Loucy (cell line): ENCODE measurements at regions not wholly inside any gene's neighbourhood (a gene's known extent, or its start where the extent isn't known, plus 50 kb on each side); places are given as distances from the start of the nearest gene placed in this dataset.

Experiments used
- H2AFZ ChIP-seq: fragments of 200-600 bp; sonication (generic); 2 replicates; pipeline ENCODE4 v1.6.0; 2016; ENCODE audit warnings: antibody characterized with exemption, mild to moderate bottlenecking, low read length, moderate library complexity
- H3F3A ChIP-seq: fragments of 200-600 bp; 2 replicates; pipeline ENCODE4 v1.6.0; 2016; ENCODE audit warnings: antibody characterized with exemption, low read depth, mild to moderate bottlenecking
- H3K27me3 ChIP-seq: fragments of 200-600 bp; sonication (generic); 2 replicates; pipeline ENCODE4 v1.6.1; 2014; ENCODE audit warnings: low read length, mild to moderate bottlenecking; ENCODE audit not compliant: insufficient read depth, poor library complexity, severe bottlenecking
- H3K36me3 ChIP-seq: fragments of 200-600 bp; sonication (generic); 2 replicates; pipeline ENCODE4 v1.6.1; 2016; ENCODE audit warnings: low read length; ENCODE audit not compliant: insufficient read depth
- H3K4me1 ChIP-seq: fragments of 200-600 bp; sonication (generic); 2 replicates; pipeline ENCODE4 v1.5.1; 2014; ENCODE audit warnings: low read length, mild to moderate bottlenecking; ENCODE audit not compliant: insufficient read depth, poor library complexity, severe bottlenecking
- H3K4me2 ChIP-seq: fragments of 200-600 bp; sonication (generic); 2 replicates; pipeline ENCODE4 v1.6.0; 2014; ENCODE audit warnings: antibody characterized with exemption, low read length, low read depth, mild to moderate bottlenecking; ENCODE audit not compliant: poor library complexity, severe bottlenecking
- H3K4me3 ChIP-seq: fragments of 200-600 bp; sonication (generic); 2 replicates; pipeline ENCODE4 v1.5.1; 2014; ENCODE audit warnings: low read length, mild to moderate bottlenecking, mixed read lengths; ENCODE audit not compliant: poor library complexity, severe bottlenecking
- H3K79me2 ChIP-seq: fragments of 200-600 bp; sonication (generic); 2 replicates; pipeline ENCODE4 v1.6.1; 2014; ENCODE audit warnings: low read length; ENCODE audit not compliant: insufficient read depth
- H3K9ac ChIP-seq: fragments of 200-600 bp; sonication (generic); 2 replicates; pipeline ENCODE4 v1.6.0; 2014; ENCODE audit warnings: mild to moderate bottlenecking, low read depth, low read length, moderate library complexity; ENCODE audit not compliant: poor library complexity, severe bottlenecking
- H3K9me2 ChIP-seq: fragments of 200-600 bp; sonication (generic); replicated peaks from 2 replicates; pipeline ENCODE4 v1.6.1; 2016; ENCODE audit warnings: low read depth, low read length, mixed read lengths
- H3K9me3 ChIP-seq: fragments of 200-600 bp; sonication (generic); 2 replicates; pipeline ENCODE4 v1.6.1; 2014; ENCODE audit warnings: mild to moderate bottlenecking, antibody characterized with exemption, low read length, low read depth; ENCODE audit not compliant: insufficient read depth
- H4K20me1 ChIP-seq: fragments of 200-600 bp; sonication (generic); 2 replicates; pipeline ENCODE4 v1.6.0; 2014; ENCODE audit warnings: antibody characterized with exemption, low read length, mild to moderate bottlenecking; ENCODE audit not compliant: insufficient read depth, poor library complexity, severe bottlenecking
- EZH2phosphoT487 ChIP-seq: fragments of 200-600 bp; IDR thresholded peaks from 2 replicates; pipeline ENCODE4 v1.6.1; 2018; ENCODE audit warnings: antibody characterized with exemption, mild to moderate bottlenecking, moderate library complexity, borderline replicate concordance
- TF ChIP-seq, protein P1 (sequence below): fragments of 200-600 bp; sonication (generic); conservative IDR thresholded peaks from 2 replicates; pipeline ENCODE4 v1.5.1; 2014; ENCODE audit warnings: mild to moderate bottlenecking, antibody characterized with exemption, low read length

DNA sequence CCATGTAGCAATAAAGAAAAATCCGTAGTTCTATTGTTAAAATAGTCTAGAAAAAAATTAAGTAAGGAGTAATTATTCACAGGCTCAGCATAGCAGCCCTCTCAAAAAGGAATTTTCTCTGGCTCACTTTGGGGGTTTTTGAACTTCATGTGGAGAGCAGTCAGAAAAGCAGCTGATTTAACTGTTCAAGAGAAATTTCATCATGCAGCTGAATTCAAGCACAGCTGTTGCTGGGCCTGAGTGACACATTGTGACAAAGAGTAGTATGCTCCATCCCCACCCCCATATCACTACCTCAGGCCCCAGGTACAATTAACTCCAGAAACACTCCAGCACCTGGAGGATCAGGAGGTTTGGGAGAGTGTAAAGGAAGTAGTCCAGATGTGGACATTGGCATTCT lies 272.1 kb downstream of the FAM76B start:
- Histone ChIP-seq H3K79me2 (no peaks in the 10 kb centered on the region), H3K9me2 (no peaks in the 10 kb centered on the region), H2AFZ (no peak overlapping the region), H3K4me3 (no peak overlapping the region), H3K27me3 (no peaks in the 10 kb centered on the region), H3K9ac (no peak overlapping the region), H3K36me3 (no peaks in the 10 kb centered on the region), H3F3A (no peaks in the 10 kb centered on the region), H3K4me1 (no peaks in the 10 kb centered on the region), H3K9me3 (no peaks in the 10 kb centered on the region), H4K20me1 (no peaks in the 10 kb centered on the region), H3K4me2 (no peak overlapping the region)
- no peak for TF ChIP-seq EZH2phosphoT487
- TF ChIP-seq, protein P1, sequence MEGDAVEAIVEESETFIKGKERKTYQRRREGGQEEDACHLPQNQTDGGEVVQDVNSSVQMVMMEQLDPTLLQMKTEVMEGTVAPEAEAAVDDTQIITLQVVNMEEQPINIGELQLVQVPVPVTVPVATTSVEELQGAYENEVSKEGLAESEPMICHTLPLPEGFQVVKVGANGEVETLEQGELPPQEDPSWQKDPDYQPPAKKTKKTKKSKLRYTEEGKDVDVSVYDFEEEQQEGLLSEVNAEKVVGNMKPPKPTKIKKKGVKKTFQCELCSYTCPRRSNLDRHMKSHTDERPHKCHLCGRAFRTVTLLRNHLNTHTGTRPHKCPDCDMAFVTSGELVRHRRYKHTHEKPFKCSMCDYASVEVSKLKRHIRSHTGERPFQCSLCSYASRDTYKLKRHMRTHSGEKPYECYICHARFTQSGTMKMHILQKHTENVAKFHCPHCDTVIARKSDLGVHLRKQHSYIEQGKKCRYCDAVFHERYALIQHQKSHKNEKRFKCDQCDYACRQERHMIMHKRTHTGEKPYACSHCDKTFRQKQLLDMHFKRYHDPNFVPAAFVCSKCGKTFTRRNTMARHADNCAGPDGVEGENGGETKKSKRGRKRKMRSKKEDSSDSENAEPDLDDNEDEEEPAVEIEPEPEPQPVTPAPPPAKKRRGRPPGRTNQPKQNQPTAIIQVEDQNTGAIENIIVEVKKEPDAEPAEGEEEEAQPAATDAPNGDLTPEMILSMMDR, result no peak

DNA sequence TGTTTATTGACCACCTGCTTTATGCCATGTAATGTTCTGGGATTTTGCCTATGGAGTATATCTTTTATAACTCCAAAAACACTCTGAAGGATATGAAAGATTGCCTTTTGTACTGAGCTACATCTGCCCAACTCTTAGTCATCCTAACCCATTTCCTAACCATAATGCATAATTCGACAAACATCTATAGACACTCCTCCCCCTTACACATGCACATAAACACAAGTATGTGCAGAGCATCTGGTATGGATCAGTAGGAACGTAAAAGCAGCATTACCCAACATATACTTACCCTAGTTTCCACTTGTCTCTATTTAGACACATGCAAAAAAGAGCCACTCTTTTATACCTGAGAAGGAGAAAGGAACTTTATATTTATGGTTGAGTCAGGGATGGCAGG lies 272.8 kb downstream of the FAM76B start:
- Histone ChIP-seq H3K36me3 (no peaks in the 10 kb centered on the region), H3K9me2 (no peaks in the 10 kb centered on the region), H4K20me1 (no peaks in the 10 kb centered on the region), H3K9me3 (no peaks in the 10 kb centered on the region), H3K4me3 (no peak overlapping the region), H3K27me3 (no peaks in the 10 kb centered on the region), H3F3A (no peaks in the 10 kb centered on the region), H3K9ac (no peak overlapping the region), H3K4me1 (no peaks in the 10 kb centered on the region), H3K4me2 (no peak overlapping the region), H3K79me2 (no peaks in the 10 kb centered on the region), H2AFZ (no peak overlapping the region)
- TF ChIP-seq, protein P1, result no peak
- no peak for TF ChIP-seq EZH2phosphoT487

DNA sequence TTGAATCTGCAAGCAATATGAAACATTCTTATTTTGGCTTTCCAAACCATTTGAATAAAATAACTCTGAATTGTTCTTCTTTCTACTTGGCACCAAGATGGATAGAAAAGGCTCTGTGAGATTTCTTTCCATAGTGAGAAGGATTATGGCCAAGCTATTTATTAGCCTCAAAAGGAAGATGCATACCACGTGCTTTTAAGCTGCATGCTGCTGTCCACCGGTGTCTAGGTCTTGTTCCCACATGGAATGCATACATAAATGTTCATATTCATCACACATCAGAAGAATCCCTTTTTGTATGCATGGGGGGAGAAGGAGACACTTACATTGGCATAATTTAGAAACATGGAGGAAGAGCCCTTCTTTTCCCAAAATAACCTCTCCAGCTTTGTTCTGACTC lies 273.4 kb downstream of the FAM76B start:
- no peaks in the 10 kb centered on the region for H3K4me1 ChIP-seq
- H3K27me3 ChIP-seq, result no peaks in the 10 kb centered on the region

More for the DNA sequence above, 273.4 kb downstream of the FAM76B start:
- H3K79me2 ChIP-seq, result no peaks in the 10 kb centered on the region
- no peaks in the 10 kb centered on the region for H3F3A ChIP-seq
- TF ChIP-seq, protein P1, result no peak
- no peak for TF ChIP-seq EZH2phosphoT487
- H3K9me3 ChIP-seq, result no peaks in the 10 kb centered on the region
- H3K4me2 ChIP-seq, result no peak overlapping the region
- no peaks in the 10 kb centered on the region for H3K36me3 ChIP-seq
- H3K9me2 ChIP-seq, result no peaks in the 10 kb centered on the region
- H3K4me3 ChIP-seq, result no peak overlapping the region
- no peak overlapping the region for H3K9ac ChIP-seq
- H4K20me1 ChIP-seq, result no peaks in the 10 kb centered on the region
- H2AFZ ChIP-seq, result no peak overlapping the region
